ENCODE measurements at regions not wholly inside any gene's neighbourhood (a gene's known extent, or its start where the extent isn't known, plus 50 kb on each side); places are given as distances from the start of the nearest gene placed in this dataset.

GRCh38 chr2:207331674-207332073 is 165.9 kb upstream of the KLF7 start:
- Histone ChIP-seq H3K4me1 (peaks cover 0 to 25% (median 6%) of the 10 kb centered on the region in 4 donors), H3K4me3 (no peak overlapping the region), H3K36me3 (no peaks in the 10 kb centered on the region), H3K27ac (no peak overlapping the region), H3K9me3 (no peaks in the 10 kb centered on the region), H3K27me3 (no peaks in the 10 kb centered on the region)
- no peak for DNase-seq
- TF ChIP-seq POLR2AphosphoS5 (IDR thresholded peaks at IDR 0.05) (no peak), EP300 (IDR thresholded peaks at IDR 0.05) (no peak)
- intact Hi-C loops (cut with DNase I; ENCODE audit: low total_unique reads): no loop called here
- WGBS, 5 donors: 90 to 95% (median 93%) methylated on average over 6 of the region's 6 CpGs

GRCh38 chr2:207332480-207333212 is 166.9 kb upstream of the KLF7 start:
- no peaks in the 10 kb centered on the region for H3K9me3 ChIP-seq
- H3K27ac ChIP-seq: no peak overlapping the region
- 61 to 74% (median 67%) methylated on average over 3 of the region's 3 CpGs for WGBS, 5 donors
- H3K4me3 ChIP-seq: no peak overlapping the region
- intact Hi-C loops (cut with DNase I; ENCODE audit: low total_unique reads): no loop called here
- peaks cover 0 to 25% (median 6%) of the 10 kb centered on the region in 4 donors for H3K4me1 ChIP-seq
- no peaks in the 10 kb centered on the region for H3K27me3 ChIP-seq
- no peaks in the 10 kb centered on the region for H3K36me3 ChIP-seq
- TF ChIP-seq EP300 (IDR thresholded peaks at IDR 0.05): no peak
- no peak for DNase-seq

GRCh38 chr2:207333599-207334300 is 168.0 kb upstream of the KLF7 start:
- Histone ChIP-seq H3K4me1 (peaks cover 0 to 25% (median 6%) of the 10 kb centered on the region in 4 donors), H3K36me3 (no peaks in the 10 kb centered on the region), H3K9me3 (no peaks in the 10 kb centered on the region), H3K4me3 (peak overlapping the region in 2 of 4 donors; percentile 22 to 28), H3K27me3 (no peaks in the 10 kb centered on the region), H3K27ac (peak overlapping the region in 4 of 5 donors; percentile 75 to 85 (median 82))
- TF ChIP-seq EP300 (IDR thresholded peaks at IDR 0.05) (no peak), POLR2A (IDR thresholded peaks at IDR 0.05) (no peak), POLR2AphosphoS5 (IDR thresholded peaks at IDR 0.05) (no peak)
- TF ChIP-seq, protein P1, sequence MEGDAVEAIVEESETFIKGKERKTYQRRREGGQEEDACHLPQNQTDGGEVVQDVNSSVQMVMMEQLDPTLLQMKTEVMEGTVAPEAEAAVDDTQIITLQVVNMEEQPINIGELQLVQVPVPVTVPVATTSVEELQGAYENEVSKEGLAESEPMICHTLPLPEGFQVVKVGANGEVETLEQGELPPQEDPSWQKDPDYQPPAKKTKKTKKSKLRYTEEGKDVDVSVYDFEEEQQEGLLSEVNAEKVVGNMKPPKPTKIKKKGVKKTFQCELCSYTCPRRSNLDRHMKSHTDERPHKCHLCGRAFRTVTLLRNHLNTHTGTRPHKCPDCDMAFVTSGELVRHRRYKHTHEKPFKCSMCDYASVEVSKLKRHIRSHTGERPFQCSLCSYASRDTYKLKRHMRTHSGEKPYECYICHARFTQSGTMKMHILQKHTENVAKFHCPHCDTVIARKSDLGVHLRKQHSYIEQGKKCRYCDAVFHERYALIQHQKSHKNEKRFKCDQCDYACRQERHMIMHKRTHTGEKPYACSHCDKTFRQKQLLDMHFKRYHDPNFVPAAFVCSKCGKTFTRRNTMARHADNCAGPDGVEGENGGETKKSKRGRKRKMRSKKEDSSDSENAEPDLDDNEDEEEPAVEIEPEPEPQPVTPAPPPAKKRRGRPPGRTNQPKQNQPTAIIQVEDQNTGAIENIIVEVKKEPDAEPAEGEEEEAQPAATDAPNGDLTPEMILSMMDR (IDR thresholded peaks at IDR 0.05): no peak
- 84 to 88% (median 87%) methylated on average over 5 of the region's 5 CpGs for WGBS, 5 donors
- intact Hi-C loops (cut with DNase I; ENCODE audit: low total_unique reads): no loop called here
- DNase-seq: no peak

- Histone ChIP-seq H3K36me3 (no peaks in the 10 kb centered on the region), H3K27ac (peak overlapping the region; percentile 58 to 85 (median 82)), H3K27me3 (no peaks in the 10 kb centered on the region), H3K4me3 (peak overlapping the region in 3 of 4 donors; percentile 10 to 28 (median 22)), H3K9me3 (no peaks in the 10 kb centered on the region), H3K4me1 (peaks cover 0 to 25% (median 6%) of the 10 kb centered on the region in 4 donors)
- TF ChIP-seq, protein P1 (IDR thresholded peaks at IDR 0.05): no peak
- TF ChIP-seq POLR2A (IDR thresholded peaks at IDR 0.05) (no peak), POLR2AphosphoS5 (IDR thresholded peaks at IDR 0.05) (no peak), EP300 (IDR thresholded peaks at IDR 0.05) (no peak)
- 32 to 46% (median 44%) methylated on average over 8 of the region's 8 CpGs for WGBS, 5 donors
- DNase-seq: no peak
- intact Hi-C loops (cut with DNase I; ENCODE audit: low total_unique reads): no loop called here
Measured at GRCh38 chr2:207334301-207334623, 168.5 kb upstream of the KLF7 start.

GRCh38 chr2:207334624-207335371 is 169.1 kb upstream of the KLF7 start:
- H3K36me3 ChIP-seq: no peaks in the 10 kb centered on the region
- WGBS, 5 donors: 19 to 35% (median 28%) methylated on average over 18 to 20 of the region's 20 CpGs

More at GRCh38 chr2:207334624-207335371, 169.1 kb upstream of the KLF7 start:
- DNase-seq: peak; percentile 53 to 79
- peaks cover 0 to 25% (median 6%) of the 10 kb centered on the region in 4 donors for H3K4me1 ChIP-seq
- H3K27ac ChIP-seq: peak overlapping the region; percentile 58 to 85 (median 82)
- intact Hi-C loops (cut with DNase I; ENCODE audit: low total_unique reads): no loop called here
- H3K9me3 ChIP-seq: no peaks in the 10 kb centered on the region
- peak overlapping the region in 3 of 4 donors; percentile 10 to 28 (median 22) for H3K4me3 ChIP-seq
- TF ChIP-seq, protein P1 (IDR thresholded peaks at IDR 0.05): no peak
- TF ChIP-seq EP300 (IDR thresholded peaks at IDR 0.05): peak; percentile 40
- no peak for TF ChIP-seq POLR2A (IDR thresholded peaks at IDR 0.05)
- peak in 2 of 3 donors; percentile 46 to 83 for TF ChIP-seq POLR2AphosphoS5 (IDR thresholded peaks at IDR 0.05)
- no peaks in the 10 kb centered on the region for H3K27me3 ChIP-seq

Data from stomach (tissue), 8 donors.